CD4-positive, alpha-beta memory T cell (primary cell): ENCODE measurements at regions not wholly inside any gene's neighbourhood (a gene's known extent, or its start where the extent isn't known, plus 50 kb on each side); places are given as distances from the start of the nearest gene placed in this dataset.
"Not testable (repeated sequence)": the region's sequence is repeated elsewhere in the genome, so short reads cannot be mapped to it uniquely, and the experiment has no call there.

Source experiments
- CTCF ChIA-PET: fragments of 350-600 bp; sonication (Branson Sonifier 250); formaldehyde crosslinking; loops from one replicate; lab custom pipeline; 2021; ENCODE audit warnings: inconsistent platforms; ENCODE audit not compliant: partially characterized antibody; lab: Charles Lee
- POLR2A ChIA-PET: fragments of 350-600 bp; sonication (Branson Sonifier 250); formaldehyde crosslinking; loops from one replicate; lab custom pipeline; 2021; ENCODE audit not compliant: partially characterized antibody; lab: Charles Lee
- DNase-seq, 5 donors: peaks; one replicate each; pipeline versions ENCODE4 v3.0.0 to v3.0.0-alpha.2; 2020 to 2022; ENCODE audit warnings: mixed read lengths in 1 of 5
- H3K27ac ChIP-seq: one replicate; pipeline ENCODE4 v1.7.0; 2013; ENCODE audit warnings: low read depth, low read length
- H3K27me3 ChIP-seq: 2 replicates; pipeline ENCODE4 v1.7.0; 2013; ENCODE audit warnings: mild to moderate bottlenecking, low read length, moderate library complexity; ENCODE audit not compliant: insufficient read depth
- H3K36me3 ChIP-seq: 2 replicates; pipeline ENCODE4 v1.7.0; 2013; ENCODE audit warnings: mild to moderate bottlenecking, low read length, moderate library complexity; ENCODE audit not compliant: insufficient read depth
- H3K4me1 ChIP-seq: 2 replicates; pipeline ENCODE4 v1.7.0; 2013; ENCODE audit warnings: mild to moderate bottlenecking, low read length, moderate library complexity; ENCODE audit not compliant: insufficient read depth
- H3K4me3 ChIP-seq, 2 donors: one replicate each; pipeline ENCODE4 v1.7.0; 2013; ENCODE audit warnings: low read length in 2 of 2, mild to moderate bottlenecking in 1 of 2
- H3K9me3 ChIP-seq, 2 donors: one replicate each; pipeline ENCODE4 v1.7.0; 2013; ENCODE audit warnings: low read length in 2 of 2, control low read depth in 1 of 2; ENCODE audit not compliant: control insufficient read depth in 1 of 2
- H3K27ac Mint-ChIP-seq, 7 donors: one replicate each; pipeline ENCODE4 v1.8.0; 2020 to 2021; ENCODE audit warnings: mixed read lengths in 7 of 7, mild to moderate bottlenecking in 6 of 7, inconsistent platforms in 3 of 7, moderate library complexity in 3 of 7
- H3K27me3 Mint-ChIP-seq, 2 donors: one replicate each; pipeline ENCODE4 v1.8.0; 2020 to 2021; ENCODE audit warnings: mixed read lengths in 2 of 2
- H3K36me3 Mint-ChIP-seq, 2 donors: one replicate each; pipeline ENCODE4 v1.8.0; 2020 to 2021; ENCODE audit warnings: mixed read lengths in 2 of 2, inconsistent platforms in 1 of 2, mild to moderate bottlenecking in 1 of 2
- H3K4me1 Mint-ChIP-seq, 4 donors: one replicate each; pipeline ENCODE4 v1.8.0; 2020 to 2021; ENCODE audit warnings: mixed read lengths in 4 of 4, mild to moderate bottlenecking in 1 of 4
- H3K4me3 Mint-ChIP-seq, 8 donors: one replicate each; pipeline ENCODE4 v1.8.0; 2020 to 2021; ENCODE audit warnings: mixed read lengths in 8 of 8, mild to moderate bottlenecking in 7 of 8, moderate library complexity in 6 of 8, inconsistent platforms in 3 of 8
- H3K9me3 Mint-ChIP-seq, 8 donors: one replicate each; pipeline ENCODE4 v1.8.0; 2020 to 2021; ENCODE audit warnings: mixed read lengths in 8 of 8, mild to moderate bottlenecking in 5 of 8, inconsistent platforms in 3 of 8, moderate library complexity in 1 of 8
- intact Hi-C: fragments of 100-400 bp; cut with micrococcal nuclease; formaldehyde crosslinking; loops from one replicate; pipeline ENCODE4 v1.15.1; 2023

- H3K4me1 Mint-ChIP-seq = peaks cover 0 to 2% (median 0%) of the 10 kb centered on the region in 4 donors
- no peaks in the 10 kb centered on the region for H3K9me3 ChIP-seq
- H3K9me3 Mint-ChIP-seq = peaks cover 0 to 12% (median 5%) of the 10 kb centered on the region in 8 donors
- no peaks in the 10 kb centered on the region for H3K4me1 ChIP-seq
- peaks cover under 1 to 5% of the 10 kb centered on the region in 2 donors for H3K27me3 Mint-ChIP-seq
- intact Hi-C loops = no loop called here
- H3K36me3 ChIP-seq = no peaks in the 10 kb centered on the region
- H3K27me3 ChIP-seq = no peaks in the 10 kb centered on the region
- H3K27ac Mint-ChIP-seq = no peak overlapping the region
- POLR2A ChIA-PET = no interaction called here
- H3K36me3 Mint-ChIP-seq = no peaks in the 10 kb centered on the region
- H3K4me3 Mint-ChIP-seq = no peak overlapping the region
- CTCF ChIA-PET = no interaction called here
- H3K27ac ChIP-seq = no peak overlapping the region
- H3K4me3 ChIP-seq = no peak overlapping the region
- peak in 3 of 5 donors; percentile 3 to 15 (median 10) for DNase-seq
Observed at GRCh38 chr6:155530219-155530834, 74.7 kb upstream of the NOX3 start.

GRCh38 chr6:155529814-155530213, 74.2 kb upstream of the NOX3 start:
- H3K36me3 ChIP-seq, H3K4me3 ChIP-seq, DNase-seq, POLR2A ChIA-PET, H3K27me3 ChIP-seq, H3K9me3 ChIP-seq, H3K27me3 Mint-ChIP-seq, CTCF ChIA-PET, intact Hi-C loops, H3K4me1 ChIP-seq, H3K36me3 Mint-ChIP-seq, H3K4me1 Mint-ChIP-seq, H3K4me3 Mint-ChIP-seq, H3K27ac Mint-ChIP-seq, H3K27ac ChIP-seq: not testable (repeated sequence)
- H3K9me3 Mint-ChIP-seq = peaks cover 0 to 12% (median 5%) of the 10 kb centered on the region in 8 donors

GRCh38 chr6:155528982-155529453, 73.4 kb upstream of the NOX3 start:
- Histone ChIP-seq H3K4me1 (no peaks in the 10 kb centered on the region), H3K9me3 (no peaks in the 10 kb centered on the region), H3K4me3 (no peak overlapping the region), H3K27me3 (no peaks in the 10 kb centered on the region), H3K36me3 (no peaks in the 10 kb centered on the region), H3K27ac (no peak overlapping the region)
- Mint-ChIP-seq H3K27ac (no peak overlapping the region), H3K27me3 (peaks cover 1 to 5% of the 10 kb centered on the region in 2 donors), H3K36me3 (no peaks in the 10 kb centered on the region), H3K4me3 (no peak overlapping the region), H3K4me1 (peaks cover 0 to 2% (median under 1%) of the 10 kb centered on the region in 4 donors), H3K9me3 (peaks cover 0 to 12% (median 4%) of the 10 kb centered on the region in 8 donors)
- intact Hi-C loops = no loop called here
- ChIA-PET POLR2A (no interaction called here), CTCF (interaction anchor here (0.9 kb wide), 1 partner anchor 201 kb away, joined by 3 read pairs; no protein-coding TSS in a partner anchor)
- no peak for DNase-seq

- no peaks in the 10 kb centered on the region for H3K36me3 ChIP-seq
- H3K9me3 ChIP-seq = no peaks in the 10 kb centered on the region
- peaks cover 0 to 2% (median under 1%) of the 10 kb centered on the region in 4 donors for H3K4me1 Mint-ChIP-seq
- H3K4me3 ChIP-seq = no peak overlapping the region
- H3K27me3 ChIP-seq = no peaks in the 10 kb centered on the region
- ChIA-PET POLR2A (no interaction called here), CTCF (interaction anchor here (0.9 kb wide), 1 partner anchor 201 kb away, joined by 3 read pairs; no protein-coding TSS in a partner anchor)
- no peaks in the 10 kb centered on the region for H3K4me1 ChIP-seq
- no peak for DNase-seq
- no peak overlapping the region for H3K4me3 Mint-ChIP-seq
- no peaks in the 10 kb centered on the region for H3K36me3 Mint-ChIP-seq
- no peak overlapping the region for H3K27ac ChIP-seq
- no peak overlapping the region for H3K27ac Mint-ChIP-seq
- peaks cover 0 to 7% (median 3%) of the 10 kb centered on the region in 8 donors for H3K9me3 Mint-ChIP-seq
- peaks cover 2 to 5% of the 10 kb centered on the region in 2 donors for H3K27me3 Mint-ChIP-seq
- intact Hi-C loops = no loop called here
Observed at GRCh38 chr6:155528335-155528734, 72.7 kb upstream of the NOX3 start.

GRCh38 chr6:155527443-155527842, 71.8 kb upstream of the NOX3 start:
- H3K27me3 Mint-ChIP-seq = peaks cover 2% of the 10 kb centered on the region in 2 donors

GRCh38 chr6:155523821-155524651, 68.4 kb upstream of the NOX3 start:
- H3K36me3 ChIP-seq = no peaks in the 10 kb centered on the region
- no peak overlapping the region for H3K27ac ChIP-seq
- Mint-ChIP-seq H3K27me3 (peaks cover 0 to 2% of the 10 kb centered on the region in 2 donors), H3K4me1 (peaks cover 0 to 2% (median under 1%) of the 10 kb centered on the region in 4 donors), H3K27ac (no peak overlapping the region), H3K4me3 (no peak overlapping the region), H3K36me3 (no peaks in the 10 kb centered on the region), H3K9me3 (peaks cover 0 to 3% (median 0%) of the 10 kb centered on the region in 8 donors)
- intact Hi-C loops = no loop called here
- no peak overlapping the region for H3K4me3 ChIP-seq
- no peaks in the 10 kb centered on the region for H3K9me3 ChIP-seq
- no peaks in the 10 kb centered on the region for H3K27me3 ChIP-seq
- no peak for DNase-seq
- POLR2A ChIA-PET = no interaction called here
- H3K4me1 ChIP-seq = no peaks in the 10 kb centered on the region
- CTCF ChIA-PET = no interaction called here

More at GRCh38 chr6:155527443-155527842, 71.8 kb upstream of the NOX3 start:
- Mint-ChIP-seq H3K4me3 (no peak overlapping the region), H3K4me1 (peaks cover 0 to 2% (median under 1%) of the 10 kb centered on the region in 4 donors), H3K27ac (no peak overlapping the region), H3K36me3 (no peaks in the 10 kb centered on the region), H3K9me3 (peaks cover 0 to 3% (median 0%) of the 10 kb centered on the region in 8 donors)
- no peaks in the 10 kb centered on the region for H3K36me3 ChIP-seq
- ChIA-PET CTCF (no interaction called here), POLR2A (no interaction called here)
- DNase-seq = no peak
- intact Hi-C loops = no loop called here
- H3K27ac ChIP-seq = no peak overlapping the region
- no peaks in the 10 kb centered on the region for H3K9me3 ChIP-seq
- no peaks in the 10 kb centered on the region for H3K4me1 ChIP-seq
- no peaks in the 10 kb centered on the region for H3K27me3 ChIP-seq
- H3K4me3 ChIP-seq = no peak overlapping the region

- intact Hi-C loops = no loop called here
- peaks cover 0 to 2% of the 10 kb centered on the region in 2 donors for H3K27me3 Mint-ChIP-seq
- ChIA-PET POLR2A (no interaction called here), CTCF (no interaction called here)
- peaks cover 0 to 3% (median 0%) of the 10 kb centered on the region in 8 donors for H3K9me3 Mint-ChIP-seq
- Histone ChIP-seq H3K36me3 (no peaks in the 10 kb centered on the region), H3K4me3 (no peak overlapping the region), H3K4me1 (no peaks in the 10 kb centered on the region), H3K27ac (no peak overlapping the region), H3K27me3 (no peaks in the 10 kb centered on the region), H3K9me3 (no peaks in the 10 kb centered on the region)
- H3K4me3 Mint-ChIP-seq = no peak overlapping the region
- H3K27ac Mint-ChIP-seq = no peak overlapping the region
- H3K4me1 Mint-ChIP-seq = peaks cover 0 to 2% (median 0%) of the 10 kb centered on the region in 4 donors
- no peak for DNase-seq
- no peaks in the 10 kb centered on the region for H3K36me3 Mint-ChIP-seq
Observed at GRCh38 chr6:155521719-155522118, 66.1 kb upstream of the NOX3 start.
